Liver (tissue), 7 donors: ENCODE measurements at regions not wholly inside any gene's neighbourhood (a gene's known extent, or its start where the extent isn't known, plus 50 kb on each side); places are given as distances from the start of the nearest gene placed in this dataset.

Source experiments
- DNase-seq: peaks from one replicate; pipeline ENCODE4 v3.0.0-alpha.2; 2017; ENCODE audit warnings: low spot score
- H3K27ac ChIP-seq, 2 donors: one replicate each; pipeline ENCODE4 v1.7.0; 2013; ENCODE audit warnings: inconsistent platforms in 2 of 2, low read length in 2 of 2, control low read depth in 1 of 2, low read depth in 1 of 2, mild to moderate bottlenecking in 1 of 2
- H3K27me3 ChIP-seq, 4 donors: one replicate each; pipeline versions ENCODE4 v1.6.1 to v1.7.0; 2013; ENCODE audit warnings: low read length in 3 of 4, inconsistent platforms in 1 of 4, mild to moderate bottlenecking in 1 of 4, moderate library complexity in 1 of 4; ENCODE audit not compliant: control insufficient read depth in 4 of 4, insufficient read depth in 4 of 4
- H3K36me3 ChIP-seq, 4 donors: one replicate each; pipeline versions ENCODE4 v1.6.1 to v1.7.0; 2013; ENCODE audit warnings: low read length in 3 of 4, mild to moderate bottlenecking in 3 of 4, low read depth in 1 of 4, moderate library complexity in 1 of 4; ENCODE audit not compliant: control insufficient read depth in 4 of 4, insufficient read depth in 3 of 4
- H3K4me1 ChIP-seq, 4 donors: one replicate each; pipeline versions ENCODE4 v1.6.1 to v1.7.0; 2013; ENCODE audit warnings: low read length in 3 of 4, mild to moderate bottlenecking in 3 of 4, moderate library complexity in 1 of 4; ENCODE audit not compliant: control insufficient read depth in 4 of 4, insufficient read depth in 4 of 4
- H3K4me3 ChIP-seq, 3 donors: one replicate each; pipeline versions ENCODE4 v1.6.1 to v1.7.0; 2013; ENCODE audit warnings: low read length in 3 of 3, control low read depth in 1 of 3, low read depth in 1 of 3, mild to moderate bottlenecking in 1 of 3
- H3K9ac ChIP-seq, 2 donors: one replicate each; pipeline ENCODE4 v1.7.0; 2013; ENCODE audit warnings: low read length in 2 of 2, mild to moderate bottlenecking in 2 of 2, moderate library complexity in 2 of 2, control low read depth in 1 of 2, low read depth in 1 of 2
- H3K9me3 ChIP-seq, 4 donors: one replicate each; pipeline versions ENCODE4 v1.6.1 to v1.7.0; 2013; ENCODE audit warnings: low read length in 3 of 4; ENCODE audit not compliant: control insufficient read depth in 4 of 4
- FOXA1 ChIP-seq: IDR thresholded peaks from 2 replicates; pipeline ENCODE4 v1.6.1; 2016; ENCODE audit warnings: antibody characterized with exemption
- FOXA2 ChIP-seq: IDR thresholded peaks from 2 replicates; pipeline ENCODE4 v1.6.1; 2016; ENCODE audit warnings: antibody characterized with exemption
- GABPA ChIP-seq, 2 donors: IDR thresholded peaks in 1 of 2; conservative IDR thresholded peaks in 1 of 2; 2 replicates each; pipeline ENCODE4 v1.6.1; 2016; ENCODE audit warnings: antibody characterized with exemption in 2 of 2, mild to moderate bottlenecking in 1 of 2, moderate library complexity in 1 of 2
- HNF4A ChIP-seq, 2 donors: conservative IDR thresholded peaks; 2 replicates each; pipeline ENCODE4 v1.6.1; 2016; ENCODE audit warnings: antibody characterized with exemption in 2 of 2, mild to moderate bottlenecking in 2 of 2
- HNF4G ChIP-seq: IDR thresholded peaks from 2 replicates; pipeline ENCODE4 v1.6.1; 2016; ENCODE audit warnings: antibody characterized with exemption
- JUND ChIP-seq, 2 donors: IDR thresholded peaks; 2 replicates each; pipeline ENCODE4 v1.6.1; 2016; ENCODE audit warnings: antibody characterized with exemption in 2 of 2
- RAD21 ChIP-seq, 2 donors: IDR thresholded peaks; 2 replicates each; pipeline ENCODE4 v1.6.1; 2016; ENCODE audit warnings: antibody characterized with exemption in 2 of 2, mild to moderate bottlenecking in 2 of 2
- RXRA ChIP-seq, 2 donors: IDR thresholded peaks; 2 replicates each; pipeline ENCODE4 v1.6.1; 2017 to 2018; ENCODE audit warnings: antibody characterized with exemption in 2 of 2, mild to moderate bottlenecking in 1 of 2
- SP1 ChIP-seq: IDR thresholded peaks from 2 replicates; pipeline ENCODE4 v1.6.1; 2018; ENCODE audit warnings: antibody characterized with exemption, mild to moderate bottlenecking
- TAF1 ChIP-seq: conservative IDR thresholded peaks from 2 replicates; pipeline ENCODE4 v1.6.1; 2016; ENCODE audit warnings: antibody characterized with exemption, mild to moderate bottlenecking
- YY1 ChIP-seq: IDR thresholded peaks from 2 replicates; pipeline ENCODE4 v1.6.1; 2016; ENCODE audit warnings: antibody characterized with exemption, mild to moderate bottlenecking
- WGBS: extraction: QIAGEN DNeasy Blood & Tissue Kit; methylation state at CpG from one replicate; pipeline ENCODE4 v1.1.7; 2013; 5-methylcytosine and 5-hydroxymethylcytosine counted together
- TF ChIP-seq, protein P1 (sequence below): IDR thresholded peaks from 2 replicates; pipeline ENCODE4 v1.6.1; 2016; ENCODE audit warnings: antibody characterized with exemption
- TF ChIP-seq, protein P2 (sequence below): IDR thresholded peaks from 2 replicates; pipeline ENCODE4 v1.6.1; 2016; ENCODE audit warnings: antibody characterized with exemption
- donor health status: healthy.
- donor health status: healthy.
- donor health status: healthy.
- donor health status: healthy.

DNA sequence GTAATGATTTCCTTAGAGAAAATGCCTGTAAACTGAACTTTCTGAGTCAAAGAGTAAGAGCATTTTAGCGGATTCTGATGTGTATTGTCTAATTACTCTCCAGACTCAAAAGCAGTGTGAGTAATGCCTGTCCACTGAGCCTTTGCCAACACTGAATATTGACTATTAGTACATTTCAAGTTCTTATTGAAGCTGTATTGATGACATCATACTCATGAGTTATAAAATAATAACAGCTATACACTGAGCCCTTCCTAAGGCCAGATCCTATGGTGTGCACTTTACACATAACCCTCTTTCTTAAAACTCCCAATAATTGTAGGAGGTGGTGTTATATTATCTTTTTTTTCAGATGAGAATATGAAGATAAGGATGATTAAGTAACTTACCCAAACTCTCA is 152.8 kb upstream of the TRPC7 start:
- WGBS: 91% methylated on average over 1 of the region's 1 CpG
- no peak for DNase-seq
- no peak overlapping the region for H3K27ac ChIP-seq
- H3K9ac ChIP-seq: no peak overlapping the region
- no peaks in the 10 kb centered on the region for H3K27me3 ChIP-seq
- no peaks in the 10 kb centered on the region for H3K9me3 ChIP-seq
- H3K4me1 ChIP-seq: no peaks in the 10 kb centered on the region
- no peaks in the 10 kb centered on the region for H3K36me3 ChIP-seq
- TF ChIP-seq YY1 (no peak), RAD21 (IDR thresholded peaks at IDR 0.05) (no peak), HNF4A (conservative IDR thresholded peaks at IDR 0.05) (no peak), HNF4G (no peak), FOXA2 (no peak), RXRA (IDR thresholded peaks at IDR 0.05) (no peak)
- TF ChIP-seq, protein P1, sequence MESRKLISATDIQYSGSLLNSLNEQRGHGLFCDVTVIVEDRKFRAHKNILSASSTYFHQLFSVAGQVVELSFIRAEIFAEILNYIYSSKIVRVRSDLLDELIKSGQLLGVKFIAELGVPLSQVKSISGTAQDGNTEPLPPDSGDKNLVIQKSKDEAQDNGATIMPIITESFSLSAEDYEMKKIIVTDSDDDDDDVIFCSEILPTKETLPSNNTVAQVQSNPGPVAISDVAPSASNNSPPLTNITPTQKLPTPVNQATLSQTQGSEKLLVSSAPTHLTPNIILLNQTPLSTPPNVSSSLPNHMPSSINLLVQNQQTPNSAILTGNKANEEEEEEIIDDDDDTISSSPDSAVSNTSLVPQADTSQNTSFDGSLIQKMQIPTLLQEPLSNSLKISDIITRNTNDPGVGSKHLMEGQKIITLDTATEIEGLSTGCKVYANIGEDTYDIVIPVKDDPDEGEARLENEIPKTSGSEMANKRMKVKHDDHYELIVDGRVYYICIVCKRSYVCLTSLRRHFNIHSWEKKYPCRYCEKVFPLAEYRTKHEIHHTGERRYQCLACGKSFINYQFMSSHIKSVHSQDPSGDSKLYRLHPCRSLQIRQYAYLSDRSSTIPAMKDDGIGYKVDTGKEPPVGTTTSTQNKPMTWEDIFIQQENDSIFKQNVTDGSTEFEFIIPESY: no peak
- TF ChIP-seq, protein P2, sequence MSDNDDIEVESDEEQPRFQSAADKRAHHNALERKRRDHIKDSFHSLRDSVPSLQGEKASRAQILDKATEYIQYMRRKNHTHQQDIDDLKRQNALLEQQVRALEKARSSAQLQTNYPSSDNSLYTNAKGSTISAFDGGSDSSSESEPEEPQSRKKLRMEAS: no peak
- no peak overlapping the region for H3K4me3 ChIP-seq

DNA sequence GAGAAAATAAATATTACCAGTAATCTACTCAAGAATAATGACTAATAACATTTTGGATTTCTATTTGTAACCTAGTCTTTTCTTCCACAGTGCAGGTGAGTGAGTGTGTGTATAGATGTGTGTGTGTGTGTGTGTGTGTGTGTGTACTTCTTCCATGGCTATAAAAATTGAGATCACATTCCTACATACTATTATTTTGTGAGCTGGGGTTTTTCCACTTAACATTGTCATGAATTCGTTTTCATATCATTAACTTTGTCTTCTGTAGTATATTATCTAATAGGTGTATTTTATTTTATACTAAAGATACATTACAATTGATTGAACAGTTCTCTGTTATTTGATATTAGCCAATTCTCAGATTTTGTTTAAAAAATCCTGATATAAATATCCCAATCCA is 152.4 kb upstream of the TRPC7 start:
- no peaks in the 10 kb centered on the region for H3K36me3 ChIP-seq
- H3K9ac ChIP-seq: no peak overlapping the region
- H3K27ac ChIP-seq: no peak overlapping the region
- DNase-seq: no peak
- no peaks in the 10 kb centered on the region for H3K9me3 ChIP-seq
- 33% methylated on average over 1 of the region's 1 CpG for WGBS
- H3K4me1 ChIP-seq: no peaks in the 10 kb centered on the region
- H3K4me3 ChIP-seq: no peak overlapping the region
- no peak for TF ChIP-seq FOXA1
- H3K27me3 ChIP-seq: no peaks in the 10 kb centered on the region

DNA sequence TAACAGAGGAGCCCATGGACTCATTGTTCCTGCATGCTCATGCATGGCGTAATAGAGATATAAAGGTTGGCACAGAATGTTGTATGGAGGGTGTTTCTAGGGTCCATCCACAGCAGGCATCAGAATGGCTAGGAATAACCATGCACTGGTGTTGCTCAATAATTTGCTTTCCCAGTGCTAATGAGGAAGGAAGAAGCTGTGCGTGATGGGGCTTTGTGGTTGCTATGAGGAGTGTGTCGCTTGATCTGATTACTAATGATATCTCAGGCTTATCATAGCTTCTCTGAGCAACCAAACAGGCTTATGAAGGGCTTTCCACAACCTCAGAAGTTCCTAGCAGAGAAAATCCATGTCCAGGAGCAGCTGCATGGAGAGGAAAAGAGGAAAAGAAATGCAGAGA is 151.3 kb upstream of the TRPC7 start:
- H3K4me3 ChIP-seq: no peak overlapping the region
- no peak for DNase-seq
- H3K27me3 ChIP-seq: no peaks in the 10 kb centered on the region
- WGBS: 53% methylated on average over 3 of the region's 3 CpGs
- no peaks in the 10 kb centered on the region for H3K36me3 ChIP-seq
- no peak overlapping the region for H3K27ac ChIP-seq
- H3K9me3 ChIP-seq: no peaks in the 10 kb centered on the region
- TF ChIP-seq, protein P1: no peak
- TF ChIP-seq TAF1 (no peak), JUND (IDR thresholded peaks at IDR 0.05) (no peak), FOXA1 (no peak)
- H3K4me1 ChIP-seq: no peaks in the 10 kb centered on the region
- no peak overlapping the region for H3K9ac ChIP-seq

DNA sequence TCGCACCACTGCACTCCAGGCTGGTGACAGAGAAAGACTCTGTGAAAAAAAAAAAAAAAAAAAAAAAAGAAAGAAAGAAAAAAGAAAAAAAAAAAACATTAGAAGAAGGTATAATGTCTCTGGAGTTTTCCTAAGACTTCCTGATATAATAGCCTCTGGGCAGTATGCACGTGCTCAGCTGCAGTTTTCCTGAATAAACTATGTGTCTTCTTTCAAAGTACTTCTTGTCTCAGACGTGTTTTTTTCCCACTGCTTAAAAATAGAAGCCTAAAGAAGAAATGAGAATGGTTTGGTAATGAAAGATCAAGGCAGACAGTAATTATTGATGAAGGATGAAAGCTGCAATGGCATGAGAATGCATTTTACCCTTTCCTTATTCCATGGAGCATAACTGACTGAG is 148.1 kb upstream of the TRPC7 start:
- no peaks in the 10 kb centered on the region for H3K4me1 ChIP-seq
- H3K36me3 ChIP-seq: no peaks in the 10 kb centered on the region
- H3K4me3 ChIP-seq: no peak overlapping the region
- H3K27ac ChIP-seq: no peak overlapping the region
- H3K9me3 ChIP-seq: no peaks in the 10 kb centered on the region
- H3K27me3 ChIP-seq: no peaks in the 10 kb centered on the region
- H3K9ac ChIP-seq: no peak overlapping the region
- TF ChIP-seq SP1: no peak
- no peak for TF ChIP-seq GABPA (IDR thresholded peaks at IDR 0.05 in 1 of 2, conservative IDR thresholded peaks at IDR 0.05 in 1 of 2)
- WGBS: 63% methylated on average over 3 of the region's 3 CpGs
- no peak for DNase-seq
